ENCODE measurements at regions not wholly inside any gene's neighbourhood (a gene's known extent, or its start where the extent isn't known, plus 50 kb on each side); places are given as distances from the start of the nearest gene placed in this dataset.

DNA sequence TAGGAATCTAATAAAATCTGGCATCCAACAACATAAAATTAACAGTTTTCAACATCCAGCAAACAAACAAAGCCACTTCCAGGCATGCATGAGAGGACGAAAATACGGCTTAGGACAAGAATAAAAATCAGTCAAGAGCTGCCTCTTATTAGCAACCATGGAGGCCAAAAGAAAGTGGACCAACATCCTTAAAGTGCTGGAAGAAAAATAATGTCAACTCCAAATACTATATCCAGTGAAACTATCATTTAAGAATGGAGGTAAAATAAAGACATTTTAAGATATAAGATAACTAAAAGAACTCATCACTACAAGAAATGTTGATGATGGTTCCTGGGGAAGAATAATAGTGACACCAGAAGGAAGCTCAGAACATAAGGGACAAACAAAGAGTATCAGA lies 224.0 kb upstream of the IRX4 start (continued):
- TF ChIP-seq, protein P1, sequence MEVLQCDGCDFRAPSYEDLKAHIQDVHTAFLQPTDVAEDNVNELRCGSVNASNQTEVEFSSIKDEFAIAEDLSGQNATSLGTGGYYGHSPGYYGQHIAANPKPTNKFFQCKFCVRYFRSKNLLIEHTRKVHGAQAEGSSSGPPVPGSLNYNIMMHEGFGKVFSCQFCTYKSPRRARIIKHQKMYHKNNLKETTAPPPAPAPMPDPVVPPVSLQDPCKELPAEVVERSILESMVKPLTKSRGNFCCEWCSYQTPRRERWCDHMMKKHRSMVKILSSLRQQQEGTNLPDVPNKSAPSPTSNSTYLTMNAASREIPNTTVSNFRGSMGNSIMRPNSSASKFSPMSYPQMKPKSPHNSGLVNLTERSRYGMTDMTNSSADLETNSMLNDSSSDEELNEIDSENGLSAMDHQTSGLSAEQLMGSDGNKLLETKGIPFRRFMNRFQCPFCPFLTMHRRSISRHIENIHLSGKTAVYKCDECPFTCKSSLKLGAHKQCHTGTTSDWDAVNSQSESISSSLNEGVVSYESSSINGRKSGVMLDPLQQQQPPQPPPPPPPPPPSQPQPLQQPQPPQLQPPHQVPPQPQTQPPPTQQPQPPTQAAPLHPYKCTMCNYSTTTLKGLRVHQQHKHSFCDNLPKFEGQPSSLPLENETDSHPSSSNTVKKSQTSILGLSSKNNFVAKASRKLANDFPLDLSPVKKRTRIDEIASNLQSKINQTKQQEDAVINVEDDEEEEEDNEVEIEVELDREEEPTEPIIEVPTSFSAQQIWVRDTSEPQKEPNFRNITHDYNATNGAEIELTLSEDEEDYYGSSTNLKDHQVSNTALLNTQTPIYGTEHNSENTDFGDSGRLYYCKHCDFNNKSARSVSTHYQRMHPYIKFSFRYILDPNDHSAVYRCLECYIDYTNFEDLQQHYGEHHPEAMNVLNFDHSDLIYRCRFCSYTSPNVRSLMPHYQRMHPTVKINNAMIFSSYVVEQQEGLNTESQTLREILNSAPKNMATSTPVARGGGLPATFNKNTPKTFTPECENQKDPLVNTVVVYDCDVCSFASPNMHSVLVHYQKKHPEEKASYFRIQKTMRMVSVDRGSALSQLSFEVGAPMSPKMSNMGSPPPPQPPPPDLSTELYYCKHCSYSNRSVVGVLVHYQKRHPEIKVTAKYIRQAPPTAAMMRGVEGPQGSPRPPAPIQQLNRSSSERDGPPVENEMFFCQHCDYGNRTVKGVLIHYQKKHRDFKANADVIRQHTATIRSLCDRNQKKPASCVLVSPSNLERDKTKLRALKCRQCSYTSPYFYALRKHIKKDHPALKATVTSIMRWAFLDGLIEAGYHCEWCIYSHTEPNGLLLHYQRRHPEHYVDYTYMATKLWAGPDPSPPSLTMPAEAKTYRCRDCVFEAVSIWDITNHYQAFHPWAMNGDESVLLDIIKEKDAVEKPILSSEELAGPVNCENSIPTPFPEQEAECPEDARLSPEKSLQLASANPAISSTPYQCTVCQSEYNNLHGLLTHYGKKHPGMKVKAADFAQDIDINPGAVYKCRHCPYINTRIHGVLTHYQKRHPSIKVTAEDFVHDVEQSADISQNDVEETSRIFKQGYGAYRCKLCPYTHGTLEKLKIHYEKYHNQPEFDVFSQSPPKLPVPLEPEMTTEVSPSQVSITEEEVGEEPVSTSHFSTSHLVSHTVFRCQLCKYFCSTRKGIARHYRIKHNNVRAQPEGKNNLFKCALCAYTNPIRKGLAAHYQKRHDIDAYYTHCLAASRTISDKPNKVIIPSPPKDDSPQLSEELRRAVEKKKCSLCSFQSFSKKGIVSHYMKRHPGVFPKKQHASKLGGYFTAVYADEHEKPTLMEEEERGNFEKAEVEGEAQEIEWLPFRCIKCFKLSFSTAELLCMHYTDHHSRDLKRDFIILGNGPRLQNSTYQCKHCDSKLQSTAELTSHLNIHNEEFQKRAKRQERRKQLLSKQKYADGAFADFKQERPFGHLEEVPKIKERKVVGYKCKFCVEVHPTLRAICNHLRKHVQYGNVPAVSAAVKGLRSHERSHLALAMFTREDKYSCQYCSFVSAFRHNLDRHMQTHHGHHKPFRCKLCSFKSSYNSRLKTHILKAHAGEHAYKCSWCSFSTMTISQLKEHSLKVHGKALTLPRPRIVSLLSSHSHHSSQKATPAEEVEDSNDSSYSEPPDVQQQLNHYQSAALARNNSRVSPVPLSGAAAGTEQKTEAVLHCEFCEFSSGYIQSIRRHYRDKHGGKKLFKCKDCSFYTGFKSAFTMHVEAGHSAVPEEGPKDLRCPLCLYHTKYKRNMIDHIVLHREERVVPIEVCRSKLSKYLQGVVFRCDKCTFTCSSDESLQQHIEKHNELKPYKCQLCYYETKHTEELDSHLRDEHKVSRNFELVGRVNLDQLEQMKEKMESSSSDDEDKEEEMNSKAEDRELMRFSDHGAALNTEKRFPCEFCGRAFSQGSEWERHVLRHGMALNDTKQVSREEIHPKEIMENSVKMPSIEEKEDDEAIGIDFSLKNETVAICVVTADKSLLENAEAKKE (CRISPR knock-in tag; IDR thresholded peaks at IDR 0.05), result no peak
- TF ChIP-seq, protein P2, sequence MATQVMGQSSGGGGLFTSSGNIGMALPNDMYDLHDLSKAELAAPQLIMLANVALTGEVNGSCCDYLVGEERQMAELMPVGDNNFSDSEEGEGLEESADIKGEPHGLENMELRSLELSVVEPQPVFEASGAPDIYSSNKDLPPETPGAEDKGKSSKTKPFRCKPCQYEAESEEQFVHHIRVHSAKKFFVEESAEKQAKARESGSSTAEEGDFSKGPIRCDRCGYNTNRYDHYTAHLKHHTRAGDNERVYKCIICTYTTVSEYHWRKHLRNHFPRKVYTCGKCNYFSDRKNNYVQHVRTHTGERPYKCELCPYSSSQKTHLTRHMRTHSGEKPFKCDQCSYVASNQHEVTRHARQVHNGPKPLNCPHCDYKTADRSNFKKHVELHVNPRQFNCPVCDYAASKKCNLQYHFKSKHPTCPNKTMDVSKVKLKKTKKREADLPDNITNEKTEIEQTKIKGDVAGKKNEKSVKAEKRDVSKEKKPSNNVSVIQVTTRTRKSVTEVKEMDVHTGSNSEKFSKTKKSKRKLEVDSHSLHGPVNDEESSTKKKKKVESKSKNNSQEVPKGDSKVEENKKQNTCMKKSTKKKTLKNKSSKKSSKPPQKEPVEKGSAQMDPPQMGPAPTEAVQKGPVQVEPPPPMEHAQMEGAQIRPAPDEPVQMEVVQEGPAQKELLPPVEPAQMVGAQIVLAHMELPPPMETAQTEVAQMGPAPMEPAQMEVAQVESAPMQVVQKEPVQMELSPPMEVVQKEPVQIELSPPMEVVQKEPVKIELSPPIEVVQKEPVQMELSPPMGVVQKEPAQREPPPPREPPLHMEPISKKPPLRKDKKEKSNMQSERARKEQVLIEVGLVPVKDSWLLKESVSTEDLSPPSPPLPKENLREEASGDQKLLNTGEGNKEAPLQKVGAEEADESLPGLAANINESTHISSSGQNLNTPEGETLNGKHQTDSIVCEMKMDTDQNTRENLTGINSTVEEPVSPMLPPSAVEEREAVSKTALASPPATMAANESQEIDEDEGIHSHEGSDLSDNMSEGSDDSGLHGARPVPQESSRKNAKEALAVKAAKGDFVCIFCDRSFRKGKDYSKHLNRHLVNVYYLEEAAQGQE (IDR thresholded peaks at IDR 0.05; ENCODE audit: unreplicated experiment), result no peak
- no peak for TF ChIP-seq EZH2phosphoT487 (IDR thresholded peaks at IDR 0.05; ENCODE audit: unreplicated experiment)
- no peak for TF ChIP-seq CREB1 (CRISPR knock-in tag; IDR thresholded peaks at IDR 0.05; ENCODE audit: low read depth)
- TF ChIP-seq ZNF331 (CRISPR knock-in tag; IDR thresholded peaks at IDR 0.05; ENCODE audit: low read depth), result no peak
- no peak for TF ChIP-seq NANOG (IDR thresholded peaks at IDR 0.05; ENCODE audit: borderline replicate concordance)
- TF ChIP-seq, protein P3, sequence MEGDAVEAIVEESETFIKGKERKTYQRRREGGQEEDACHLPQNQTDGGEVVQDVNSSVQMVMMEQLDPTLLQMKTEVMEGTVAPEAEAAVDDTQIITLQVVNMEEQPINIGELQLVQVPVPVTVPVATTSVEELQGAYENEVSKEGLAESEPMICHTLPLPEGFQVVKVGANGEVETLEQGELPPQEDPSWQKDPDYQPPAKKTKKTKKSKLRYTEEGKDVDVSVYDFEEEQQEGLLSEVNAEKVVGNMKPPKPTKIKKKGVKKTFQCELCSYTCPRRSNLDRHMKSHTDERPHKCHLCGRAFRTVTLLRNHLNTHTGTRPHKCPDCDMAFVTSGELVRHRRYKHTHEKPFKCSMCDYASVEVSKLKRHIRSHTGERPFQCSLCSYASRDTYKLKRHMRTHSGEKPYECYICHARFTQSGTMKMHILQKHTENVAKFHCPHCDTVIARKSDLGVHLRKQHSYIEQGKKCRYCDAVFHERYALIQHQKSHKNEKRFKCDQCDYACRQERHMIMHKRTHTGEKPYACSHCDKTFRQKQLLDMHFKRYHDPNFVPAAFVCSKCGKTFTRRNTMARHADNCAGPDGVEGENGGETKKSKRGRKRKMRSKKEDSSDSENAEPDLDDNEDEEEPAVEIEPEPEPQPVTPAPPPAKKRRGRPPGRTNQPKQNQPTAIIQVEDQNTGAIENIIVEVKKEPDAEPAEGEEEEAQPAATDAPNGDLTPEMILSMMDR (conservative IDR thresholded peaks at IDR 0.05; ENCODE audit: low read depth in 2 of 2), result no peak
- no peak for TF ChIP-seq POLR2AphosphoS5 (IDR thresholded peaks at IDR 0.05; ENCODE audit: low read depth)
- TF ChIP-seq JUNB (IDR thresholded peaks at IDR 0.05; ENCODE audit: unreplicated experiment), result no peak
- no peak for TF ChIP-seq EZH2 (IDR thresholded peaks at IDR 0.05; ENCODE audit: low read depth, unreplicated experiment)
- no peak for TF ChIP-seq ZNF114 (CRISPR knock-in tag; IDR thresholded peaks at IDR 0.05)

Measured in GM23338 (cell line).